IPS-18a (cell line): ENCODE measurements at regions not wholly inside any gene's neighbourhood (a gene's known extent, or its start where the extent isn't known, plus 50 kb on each side); places are given as distances from the start of the nearest gene placed in this dataset.

Experiments
- H3K27ac ChIP-seq: one replicate; pipeline ENCODE4 v1.5.1; 2013; ENCODE audit warnings: low read length
- H3K27me3 ChIP-seq: one replicate; pipeline ENCODE4 v1.6.1; 2013; ENCODE audit warnings: mild to moderate bottlenecking, low read length; ENCODE audit not compliant: control insufficient read depth, insufficient read depth
- H3K36me3 ChIP-seq: one replicate; pipeline ENCODE4 v1.6.1; 2013; ENCODE audit warnings: low read depth, low read length; ENCODE audit not compliant: control insufficient read depth
- H3K4me1 ChIP-seq: one replicate; pipeline ENCODE4 v1.6.1; 2013; ENCODE audit warnings: low read depth, low read length; ENCODE audit not compliant: control insufficient read depth
- H3K4me3 ChIP-seq: one replicate; pipeline ENCODE4 v1.5.1; 2013; ENCODE audit warnings: low read length
- H3K9ac ChIP-seq: one replicate; pipeline ENCODE4 v1.6.1; 2013; ENCODE audit warnings: mild to moderate bottlenecking, low read length, moderate library complexity
- H3K9me3 ChIP-seq: one replicate; pipeline ENCODE4 v1.6.1; 2013; ENCODE audit warnings: low read depth, low read length; ENCODE audit not compliant: control insufficient read depth

DNA sequence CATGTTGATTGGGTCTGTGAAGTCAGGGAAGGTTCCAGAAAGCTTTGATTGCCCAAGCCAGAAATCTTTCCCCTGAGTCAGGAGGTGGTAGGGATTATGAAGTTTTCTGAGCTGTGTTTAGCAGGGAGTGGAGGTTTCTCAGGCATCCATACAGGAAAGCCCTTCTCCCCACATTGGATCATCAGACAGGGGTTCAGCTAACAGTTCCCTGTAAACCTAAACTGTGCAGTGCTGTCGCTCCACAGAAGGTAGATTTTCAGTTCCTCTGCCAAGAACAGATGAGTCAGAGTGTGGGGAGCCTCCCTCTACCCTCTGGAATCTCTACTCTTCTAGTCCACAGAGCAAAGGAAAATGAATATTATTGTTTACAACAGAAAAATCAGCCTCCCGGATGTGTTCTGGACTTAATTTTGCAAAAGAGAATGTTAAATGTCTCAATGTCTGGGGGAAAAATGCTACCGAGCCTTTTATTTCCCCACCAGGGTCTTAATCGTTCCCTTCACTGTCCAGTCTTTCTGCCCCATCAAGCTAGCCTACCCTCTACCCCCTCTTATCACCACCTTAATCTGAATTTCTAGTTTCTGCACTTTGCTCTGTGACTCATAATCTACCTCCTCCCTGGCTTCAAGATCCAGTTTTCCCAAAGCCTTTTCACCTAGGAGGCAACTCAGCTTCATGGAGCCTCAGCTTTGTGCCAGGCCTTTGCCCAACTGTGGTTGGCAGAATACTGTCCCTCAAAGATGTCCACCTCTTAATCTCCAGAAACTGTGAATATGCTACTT is 355.6 kb downstream of the PRDM2 start:
- Histone ChIP-seq H3K36me3 (no peaks in the 10 kb centered on the region), H3K9me3 (no peaks in the 10 kb centered on the region), H3K9ac (no peak overlapping the region), H3K27me3 (no peaks in the 10 kb centered on the region), H3K4me1 (no peaks in the 10 kb centered on the region), H3K27ac (no peak overlapping the region), H3K4me3 (no peak overlapping the region)

DNA sequence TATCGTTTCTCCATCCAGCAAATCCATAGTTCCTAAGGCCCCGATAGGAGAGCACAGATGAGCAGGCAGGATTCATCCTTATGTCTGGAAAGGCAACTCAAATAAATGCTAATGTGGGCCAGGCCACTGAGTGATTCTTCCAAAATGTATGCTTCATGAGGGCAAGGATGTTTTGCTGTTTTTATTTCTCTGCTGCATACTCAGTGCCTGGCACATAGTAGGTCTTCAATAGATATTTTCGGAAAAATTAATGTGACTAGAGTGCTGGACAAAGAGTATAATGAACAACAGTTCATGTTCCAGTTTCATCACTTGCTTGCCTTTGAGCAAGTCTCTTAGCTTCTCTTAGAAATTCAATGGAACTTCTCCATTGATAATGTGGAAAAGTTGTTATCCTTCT is 357.7 kb downstream of the PRDM2 start:
- H3K9ac ChIP-seq, result no peak overlapping the region
- no peak overlapping the region for H3K27ac ChIP-seq
- H3K27me3 ChIP-seq, result no peaks in the 10 kb centered on the region

DNA sequence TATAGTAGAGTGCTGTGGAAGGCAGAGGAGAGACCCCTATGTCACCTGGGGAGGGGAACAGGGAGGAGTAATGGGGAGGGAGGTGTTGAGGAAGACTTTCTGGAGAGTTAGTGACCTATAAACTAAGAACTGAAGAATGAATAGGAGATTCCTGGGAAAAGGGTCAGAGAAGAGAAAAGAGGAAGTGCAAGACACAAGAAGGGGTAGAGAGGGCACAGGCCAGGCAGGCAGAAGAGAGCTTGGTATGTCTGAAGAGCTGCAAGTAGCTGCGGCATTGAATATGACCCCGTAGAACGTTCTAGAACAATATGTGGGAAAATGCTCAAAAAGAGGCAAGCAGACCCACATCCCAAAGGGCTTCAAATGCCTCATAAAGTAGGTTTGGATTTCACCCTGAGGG is 361.2 kb downstream of the PRDM2 start:
- Histone ChIP-seq H3K9ac (no peak overlapping the region), H3K4me1 (no peaks in the 10 kb centered on the region), H3K27ac (no peak overlapping the region), H3K4me3 (no peak overlapping the region), H3K27me3 (no peaks in the 10 kb centered on the region), H3K9me3 (no peaks in the 10 kb centered on the region), H3K36me3 (no peaks in the 10 kb centered on the region)

More for the DNA sequence above, 357.7 kb downstream of the PRDM2 start:
- no peaks in the 10 kb centered on the region for H3K36me3 ChIP-seq
- H3K9me3 ChIP-seq, result no peaks in the 10 kb centered on the region
- H3K4me1 ChIP-seq, result no peaks in the 10 kb centered on the region
- H3K4me3 ChIP-seq, result no peak overlapping the region

- no peaks in the 10 kb centered on the region for H3K36me3 ChIP-seq
- no peaks in the 10 kb centered on the region for H3K9me3 ChIP-seq
- no peaks in the 10 kb centered on the region for H3K27me3 ChIP-seq
- no peak overlapping the region for H3K9ac ChIP-seq
- no peak overlapping the region for H3K4me3 ChIP-seq
- H3K4me1 ChIP-seq, result no peaks in the 10 kb centered on the region
- no peak overlapping the region for H3K27ac ChIP-seq
These were observed 361.7 kb downstream of the PRDM2 start for GRCh38 chr1:14061722-14062121.

DNA sequence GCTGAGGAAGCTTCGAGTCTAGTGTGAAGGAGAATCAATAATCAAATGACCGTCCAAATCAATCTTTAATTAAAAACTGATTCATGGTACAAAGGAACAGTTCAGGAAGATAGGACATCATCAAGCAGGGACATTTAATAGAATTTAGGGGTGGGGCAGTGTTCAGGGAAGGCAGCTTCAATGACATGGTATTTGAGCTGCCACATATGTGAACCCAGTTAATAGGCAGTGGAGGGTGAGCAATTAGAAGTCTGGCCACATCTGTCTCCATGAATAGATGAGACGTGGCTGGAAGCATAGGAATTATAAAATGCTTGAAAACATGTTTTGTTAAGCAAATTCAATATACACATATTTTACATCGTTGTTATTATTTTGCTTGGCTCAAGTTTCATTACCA is 362.7 kb downstream of the PRDM2 start:
- H3K9ac ChIP-seq, result no peak overlapping the region
- H3K36me3 ChIP-seq, result no peaks in the 10 kb centered on the region
- no peaks in the 10 kb centered on the region for H3K9me3 ChIP-seq
- H3K4me1 ChIP-seq, result no peaks in the 10 kb centered on the region
- H3K4me3 ChIP-seq, result no peak overlapping the region
- no peaks in the 10 kb centered on the region for H3K27me3 ChIP-seq
- no peak overlapping the region for H3K27ac ChIP-seq

DNA sequence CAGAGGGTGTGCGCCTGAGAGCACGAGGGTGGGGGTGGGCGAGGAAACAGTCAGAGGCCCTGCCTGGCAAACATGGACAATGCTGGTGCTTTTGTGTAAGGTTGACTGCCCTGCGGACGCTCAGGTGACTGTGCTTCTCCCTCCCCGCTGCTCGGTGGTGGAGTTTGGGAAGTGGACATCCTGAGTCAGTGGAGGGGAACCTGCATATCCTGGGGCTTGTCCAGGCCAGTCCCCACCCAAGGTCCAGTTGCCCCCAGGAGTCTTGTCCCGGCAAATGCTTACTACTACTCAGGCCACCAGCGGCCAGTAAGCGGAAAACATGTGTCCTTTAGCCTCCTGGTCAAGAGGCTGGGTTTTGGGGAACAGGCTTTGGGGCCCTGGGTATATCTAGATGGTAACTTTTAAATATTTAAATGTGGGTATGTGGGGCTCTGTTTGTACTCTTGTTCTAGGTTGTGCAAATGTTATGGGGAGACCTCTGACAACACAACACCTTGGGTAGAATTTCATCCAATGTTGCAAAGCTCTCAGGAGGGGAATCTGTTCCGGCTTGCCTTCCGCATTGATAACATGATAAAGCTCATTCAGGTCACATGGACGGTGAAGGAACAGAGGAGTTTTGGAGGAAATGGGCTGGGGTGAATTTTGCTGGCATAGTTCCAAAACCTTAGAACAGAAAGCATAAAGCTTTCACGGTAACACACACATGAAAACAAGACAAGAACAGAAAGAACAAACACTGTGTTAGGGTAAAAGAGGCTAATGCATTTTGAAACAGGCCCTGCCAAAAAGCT is 364.9 kb downstream of the PRDM2 start:
- Histone ChIP-seq H3K36me3 (no peaks in the 10 kb centered on the region), H3K9ac (no peak overlapping the region), H3K4me1 (no peaks in the 10 kb centered on the region), H3K4me3 (no peak overlapping the region), H3K27ac (no peak overlapping the region), H3K27me3 (no peaks in the 10 kb centered on the region), H3K9me3 (no peaks in the 10 kb centered on the region)

DNA sequence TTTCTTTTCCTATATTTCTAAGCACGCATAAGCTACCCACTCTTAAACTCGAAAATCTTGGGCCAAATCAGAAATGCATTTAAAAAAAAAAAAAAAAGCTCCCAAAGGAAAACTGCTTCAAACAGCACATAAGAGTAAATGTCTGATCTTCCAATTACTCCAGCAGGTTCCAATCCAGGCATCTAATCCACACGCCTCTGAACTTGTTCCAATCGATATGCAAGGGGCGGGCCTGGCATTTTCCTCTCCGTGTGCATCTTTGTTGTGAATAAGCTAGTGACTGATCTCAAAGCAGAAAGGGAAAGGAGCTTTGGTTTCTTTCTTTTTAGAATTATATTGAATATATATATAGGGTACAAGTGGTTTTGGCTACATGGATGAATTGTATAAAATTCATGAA is 365.5 kb downstream of the PRDM2 start:
- Histone ChIP-seq H3K9ac (no peak overlapping the region), H3K4me3 (no peak overlapping the region), H3K4me1 (no peaks in the 10 kb centered on the region), H3K27ac (no peak overlapping the region), H3K27me3 (no peaks in the 10 kb centered on the region), H3K9me3 (no peaks in the 10 kb centered on the region), H3K36me3 (no peaks in the 10 kb centered on the region)

DNA sequence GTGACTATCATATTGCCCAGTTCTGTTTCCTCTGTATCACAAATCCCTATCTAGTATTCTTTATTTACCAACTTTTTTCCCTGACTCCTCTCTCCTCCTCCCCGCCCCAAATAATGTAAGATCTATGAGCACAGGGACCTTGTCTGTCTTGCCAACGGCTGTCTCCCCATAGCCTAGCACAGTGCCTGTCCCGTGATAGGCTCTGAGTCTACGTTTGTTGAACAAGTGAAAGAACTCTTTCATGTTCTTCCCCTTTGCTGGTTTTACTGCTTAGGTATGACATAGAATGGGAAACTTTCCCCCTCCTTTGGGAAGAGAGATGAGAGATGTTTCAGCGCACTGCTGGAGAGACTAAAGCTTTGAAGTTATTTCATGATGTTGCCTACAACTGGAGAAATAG is 367.0 kb downstream of the PRDM2 start:
- Histone ChIP-seq H3K4me1 (no peaks in the 10 kb centered on the region), H3K9me3 (no peaks in the 10 kb centered on the region), H3K27ac (no peak overlapping the region), H3K36me3 (no peaks in the 10 kb centered on the region), H3K27me3 (no peaks in the 10 kb centered on the region), H3K9ac (no peak overlapping the region), H3K4me3 (no peak overlapping the region)

GRCh38 chr1:14067711-14068110 is 367.7 kb downstream of the PRDM2 start:
- Histone ChIP-seq H3K9ac (no peak overlapping the region), H3K27me3 (no peaks in the 10 kb centered on the region), H3K9me3 (no peaks in the 10 kb centered on the region), H3K36me3 (no peaks in the 10 kb centered on the region), H3K27ac (no peak overlapping the region), H3K4me3 (no peak overlapping the region), H3K4me1 (no peaks in the 10 kb centered on the region)

GRCh38 chr1:14071581-14071980 is 371.6 kb downstream of the PRDM2 start:
- H3K9me3 ChIP-seq, result no peaks in the 10 kb centered on the region
- H3K27ac ChIP-seq, result no peak overlapping the region
- H3K36me3 ChIP-seq, result no peaks in the 10 kb centered on the region
- no peak overlapping the region for H3K9ac ChIP-seq
- H3K4me1 ChIP-seq, result no peaks in the 10 kb centered on the region
- no peaks in the 10 kb centered on the region for H3K27me3 ChIP-seq
- H3K4me3 ChIP-seq, result no peak overlapping the region

- H3K4me1 ChIP-seq, result peaks cover 10% of the 10 kb centered on the region
- H3K9ac ChIP-seq, result no peak overlapping the region
- no peaks in the 10 kb centered on the region for H3K36me3 ChIP-seq
- H3K27ac ChIP-seq, result no peak overlapping the region
- H3K4me3 ChIP-seq, result no peak overlapping the region
- no peaks in the 10 kb centered on the region for H3K27me3 ChIP-seq
- no peaks in the 10 kb centered on the region for H3K9me3 ChIP-seq
These were observed 380.7 kb downstream of the PRDM2 start for GRCh38 chr1:14080653-14081052.

GRCh38 chr1:14082331-14082730 is 382.3 kb downstream of the PRDM2 start:
- H3K9me3 ChIP-seq, result no peaks in the 10 kb centered on the region
- H3K4me3 ChIP-seq, result no peak overlapping the region
- no peak overlapping the region for H3K27ac ChIP-seq
- peaks cover 10% of the 10 kb centered on the region for H3K4me1 ChIP-seq
- H3K36me3 ChIP-seq, result no peaks in the 10 kb centered on the region
- no peaks in the 10 kb centered on the region for H3K27me3 ChIP-seq
- H3K9ac ChIP-seq, result no peak overlapping the region
